Coronary artery (tissue), 2 donors: ENCODE measurements at regions not wholly inside any gene's neighbourhood (a gene's known extent, or its start where the extent isn't known, plus 50 kb on each side); places are given as distances from the start of the nearest gene placed in this dataset.

Experiments
- DNase-seq: peaks from one replicate; pipeline ENCODE4 v3.0.0-alpha.2; 2017; ENCODE audit warnings: low spot score
- H3K27ac ChIP-seq, 2 donors: fragments of 200-600 bp; sonication (generic); one replicate each; pipeline ENCODE4 v1.5.1; 2016 to 2019
- H3K4me3 ChIP-seq: fragments of 200-600 bp; sonication (generic); 2 replicates; pipeline ENCODE4 v1.5.1; 2016; ENCODE audit warnings: mild to moderate bottlenecking, moderate library complexity
- TF ChIP-seq, protein P1 (sequence below): fragments of 200-600 bp; sonication (generic); IDR thresholded peaks from one replicate; pipeline ENCODE4 v1.5.1; 2019; ENCODE audit warnings: antibody characterized with exemption

DNA sequence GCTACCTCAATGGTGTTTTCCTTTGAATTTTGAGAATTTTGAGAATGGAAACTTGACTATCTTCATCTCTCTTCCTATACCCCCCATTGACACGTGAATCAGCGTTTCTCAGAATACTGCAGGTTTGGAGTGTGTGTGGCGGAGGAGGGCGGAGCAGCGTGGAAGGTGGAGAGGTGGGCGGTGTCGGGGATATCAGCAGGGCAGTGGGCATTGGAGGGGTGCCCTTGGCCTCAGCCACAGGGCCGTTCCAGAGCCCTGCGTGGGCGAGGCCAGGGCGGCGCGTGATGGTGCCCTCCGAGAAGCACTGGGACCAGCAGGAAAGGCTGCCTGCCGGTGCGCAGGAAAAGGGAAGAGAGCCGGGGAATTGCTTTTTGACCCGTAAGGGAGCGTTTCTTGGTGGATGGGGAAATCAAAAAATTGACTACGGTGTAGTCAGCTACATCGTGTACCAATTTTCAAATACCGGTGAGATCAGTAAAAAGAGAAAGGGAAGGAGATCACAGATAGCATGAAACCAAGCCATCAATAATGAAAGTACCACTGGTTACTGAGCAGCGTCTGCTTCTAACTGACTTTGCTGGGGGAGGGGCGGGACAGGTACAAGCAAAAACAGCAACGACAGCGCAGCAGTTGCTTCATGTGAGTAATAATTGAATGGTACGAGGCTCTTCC lies 82.7 kb upstream of the DUSP22 start:
- H3K27ac ChIP-seq = no peak overlapping the region
- TF ChIP-seq, protein P1, sequence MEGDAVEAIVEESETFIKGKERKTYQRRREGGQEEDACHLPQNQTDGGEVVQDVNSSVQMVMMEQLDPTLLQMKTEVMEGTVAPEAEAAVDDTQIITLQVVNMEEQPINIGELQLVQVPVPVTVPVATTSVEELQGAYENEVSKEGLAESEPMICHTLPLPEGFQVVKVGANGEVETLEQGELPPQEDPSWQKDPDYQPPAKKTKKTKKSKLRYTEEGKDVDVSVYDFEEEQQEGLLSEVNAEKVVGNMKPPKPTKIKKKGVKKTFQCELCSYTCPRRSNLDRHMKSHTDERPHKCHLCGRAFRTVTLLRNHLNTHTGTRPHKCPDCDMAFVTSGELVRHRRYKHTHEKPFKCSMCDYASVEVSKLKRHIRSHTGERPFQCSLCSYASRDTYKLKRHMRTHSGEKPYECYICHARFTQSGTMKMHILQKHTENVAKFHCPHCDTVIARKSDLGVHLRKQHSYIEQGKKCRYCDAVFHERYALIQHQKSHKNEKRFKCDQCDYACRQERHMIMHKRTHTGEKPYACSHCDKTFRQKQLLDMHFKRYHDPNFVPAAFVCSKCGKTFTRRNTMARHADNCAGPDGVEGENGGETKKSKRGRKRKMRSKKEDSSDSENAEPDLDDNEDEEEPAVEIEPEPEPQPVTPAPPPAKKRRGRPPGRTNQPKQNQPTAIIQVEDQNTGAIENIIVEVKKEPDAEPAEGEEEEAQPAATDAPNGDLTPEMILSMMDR = no peak
- H3K4me3 ChIP-seq = no peak overlapping the region
- DNase-seq = no peak

DNA sequence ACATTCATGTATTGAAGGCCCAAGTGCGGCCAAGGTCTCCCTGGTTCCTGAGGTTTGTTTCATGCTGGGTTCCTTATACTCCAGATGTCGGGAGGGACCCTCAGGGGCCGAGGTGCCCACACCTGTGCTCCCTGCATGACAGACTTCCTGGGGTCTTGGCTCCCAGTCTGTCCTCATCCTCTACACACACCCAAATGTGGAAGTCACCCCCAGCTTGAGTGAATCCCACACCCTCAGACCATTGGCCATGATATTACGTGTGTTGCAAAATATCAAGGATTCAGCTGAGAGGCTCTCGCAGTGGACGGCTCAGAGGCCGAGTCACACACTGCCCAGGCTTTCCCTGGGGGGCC lies 82.2 kb upstream of the DUSP22 start:
- no peak for DNase-seq
- TF ChIP-seq, protein P1 = no peak
- no peak overlapping the region for H3K4me3 ChIP-seq
- H3K27ac ChIP-seq = no peak overlapping the region

DNA sequence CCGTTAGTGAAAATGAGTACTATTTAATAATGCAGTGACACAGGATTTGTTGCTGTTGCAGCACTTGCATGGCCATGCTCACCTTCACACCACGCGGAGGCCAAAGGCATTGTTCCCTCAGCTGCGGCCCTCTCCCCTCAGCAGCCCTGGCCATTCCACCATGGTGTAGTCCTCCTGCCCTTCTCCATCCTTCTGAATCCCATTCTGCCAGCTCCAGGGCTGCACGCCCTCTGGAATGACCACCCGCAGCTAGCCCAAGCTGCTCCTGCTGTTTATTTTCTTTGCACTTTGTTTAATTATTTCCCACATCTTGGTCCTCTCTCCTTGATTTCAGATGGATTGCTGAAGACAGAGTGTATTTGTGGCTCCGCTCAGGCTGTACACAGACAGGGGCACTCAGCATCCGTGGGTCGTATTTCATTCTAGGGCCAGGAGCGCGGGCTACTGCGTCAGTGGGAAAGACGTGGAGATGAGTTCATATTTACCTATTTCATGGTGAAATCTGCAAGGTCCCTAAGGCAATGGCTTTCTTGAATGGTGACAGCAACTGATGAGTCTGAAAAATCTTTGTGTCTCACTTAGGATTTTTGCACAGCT lies 81.4 kb upstream of the DUSP22 start:
- no peak overlapping the region for H3K4me3 ChIP-seq
- DNase-seq = no peak
- no peak overlapping the region for H3K27ac ChIP-seq
- TF ChIP-seq, protein P1 = no peak

DNA sequence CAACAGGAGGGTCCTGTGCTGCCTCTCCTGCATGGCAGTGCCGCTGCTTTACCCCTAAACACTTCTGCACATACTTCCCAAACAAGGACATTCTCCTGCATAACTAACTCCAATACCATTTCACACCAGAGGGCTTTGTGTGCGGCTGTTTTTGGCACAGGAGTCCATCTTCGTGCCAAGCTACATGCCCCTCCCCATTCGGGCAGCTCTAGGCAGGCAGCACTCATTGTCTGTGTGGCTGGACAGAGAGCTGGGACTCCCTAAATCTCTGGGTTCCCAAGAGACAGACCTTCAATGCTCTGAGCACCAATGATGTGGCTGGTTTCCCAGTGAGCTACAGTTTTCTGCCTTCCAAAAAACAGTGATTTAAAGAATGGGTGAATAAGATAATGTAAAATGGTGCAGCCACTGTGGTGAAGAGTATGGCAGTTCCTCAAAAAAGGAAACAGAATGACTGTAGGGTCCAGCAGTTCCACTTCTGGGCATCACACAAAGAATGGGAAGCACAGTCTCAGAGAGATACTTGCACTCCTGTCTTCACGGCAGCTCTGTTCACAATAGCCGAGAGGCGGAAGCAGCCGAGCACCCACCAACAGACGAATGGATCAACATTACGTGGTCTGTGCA lies 80.3 kb upstream of the DUSP22 start:
- Histone ChIP-seq H3K4me3 (no peak overlapping the region), H3K27ac (no peak overlapping the region)
- no peak for DNase-seq
- TF ChIP-seq, protein P1 = no peak

DNA sequence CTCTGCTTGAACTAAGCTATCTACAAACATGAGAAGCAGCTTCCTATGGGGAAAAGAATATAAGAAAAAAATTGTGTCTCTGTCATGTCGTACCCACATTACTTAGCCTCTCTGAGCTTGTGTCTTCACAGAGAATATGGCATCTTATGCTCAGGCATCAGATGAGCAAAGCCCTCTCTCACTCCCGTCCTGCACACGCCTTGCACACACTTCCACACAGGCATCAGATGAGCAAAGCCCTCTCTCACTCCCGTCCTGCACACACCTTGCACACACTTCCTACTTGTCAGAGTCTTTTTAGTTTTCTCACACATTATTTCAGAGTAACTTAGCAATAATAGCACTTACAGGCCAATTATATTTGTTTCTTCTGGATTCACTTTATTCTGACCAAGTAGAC lies 79.0 kb upstream of the DUSP22 start:
- no peak overlapping the region for H3K4me3 ChIP-seq
- TF ChIP-seq, protein P1 = no peak

DNA sequence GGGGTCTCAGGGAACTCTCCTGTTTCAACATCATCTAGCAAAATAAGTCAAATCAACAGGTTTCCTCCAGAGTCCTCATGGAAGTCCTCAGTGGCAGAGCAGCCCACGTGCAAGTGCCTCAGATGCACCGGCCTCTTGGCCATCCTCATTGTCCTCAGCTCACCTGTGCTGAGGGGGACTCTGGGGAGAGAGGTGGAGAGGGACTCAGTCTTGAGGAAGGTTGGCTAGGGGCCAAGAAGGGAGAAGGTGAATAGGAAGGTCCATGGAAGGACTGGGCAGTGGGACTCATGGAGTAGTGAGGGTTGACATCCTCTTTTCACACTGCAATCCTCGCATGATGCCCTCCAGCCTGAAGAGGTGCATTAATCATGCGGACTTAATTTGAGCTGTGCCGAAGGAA lies 77.9 kb upstream of the DUSP22 start:
- TF ChIP-seq, protein P1 = no peak
- DNase-seq = no peak
- no peak overlapping the region for H3K4me3 ChIP-seq
- no peak overlapping the region for H3K27ac ChIP-seq

More for the DNA sequence above, 79.0 kb upstream of the DUSP22 start:
- no peak overlapping the region for H3K27ac ChIP-seq
- no peak for DNase-seq
